HepG2 (cell line): ENCODE measurements at regions not wholly inside any gene's neighbourhood (a gene's known extent, or its start where the extent isn't known, plus 50 kb on each side); places are given as distances from the start of the nearest gene placed in this dataset.

Experiments used
- ATAC-seq: fragments of 200-7000 bp; cut with Tn5 transposase; 3 replicates; pipeline ENCODE4 v1.9.1; 2020; ENCODE audit warnings: mild to moderate bottlenecking, moderate library complexity
- BruUV-seq: library from RNA; stranded (reverse); fragments of 400-500 nt; replicated peaks from 2 replicates; lab custom pipeline; 2021; lab: Mats Ljungman, UMichigan
- CTCF ChIA-PET: fragments of 300-600 bp; formaldehyde crosslinking; extraction: SDS; loops from one replicate; lab custom pipeline; 2021; ENCODE audit warnings: low total read pairs, inconsistent platforms, low intra/inter-chr PET ratio; lab: Yijun Ruan, JAX
- POLR2A ChIA-PET: fragments of 350-600 bp; sonication (Branson Sonifier 250); formaldehyde crosslinking; loops from one replicate; lab custom pipeline; 2020; ENCODE audit warnings: antibody characterized with exemption, inconsistent platforms; lab: Yijun Ruan, JAX
- DNase-seq: peaks from one replicate; pipeline ENCODE4 v3.0.0-alpha.2; 2015; ENCODE audit warnings: low spot score
- FAIRE-seq: peaks from 3 replicates; lab custom pipeline; 2011; peaks lifted over from hg19 to GRCh38; lab: Jason Lieb, UNC
- H2AFZ ChIP-seq: one replicate; pipeline ENCODE4 v1.6.1; 2011; ENCODE audit warnings: low read length, inconsistent platforms
- H3K27ac ChIP-seq: fragments of 300-600 bp; 3 replicates; pipeline ENCODE4 v1.8.0; 2011; ENCODE audit warnings: mixed run types, mild to moderate bottlenecking, mixed read lengths, low read length, inconsistent platforms; ENCODE audit not compliant: insufficient read depth; ENCODE audit errors: extremely low read length
- H3K27me3 ChIP-seq, 2 experiments: fragments of 200-600 bp in 1 of 2; 2 replicates in 1 of 2; 3 replicates in 1 of 2; pipeline versions ENCODE4 v1.6.0 to v1.8.0; 2011; ENCODE audit warnings: low read length in 2 of 2, mild to moderate bottlenecking in 2 of 2, moderate library complexity in 2 of 2, inconsistent platforms in 1 of 2; ENCODE audit not compliant: insufficient read depth in 2 of 2, control insufficient read depth in 1 of 2
- H3K36me3 ChIP-seq, 2 experiments: fragments of 200-600 bp in 1 of 2; replicated peaks in 1 of 2; 2 replicates in 1 of 2; 3 replicates in 1 of 2; pipeline versions ENCODE4 v1.5.1 to v1.8.0; 2011; ENCODE audit warnings: low read length in 2 of 2, inconsistent platforms in 1 of 2; ENCODE audit not compliant: insufficient read depth in 2 of 2, control insufficient read depth in 1 of 2
- H3K4me1 ChIP-seq: 2 replicates; pipeline ENCODE4 v1.5.1; 2012; ENCODE audit warnings: low read length, inconsistent platforms; ENCODE audit not compliant: insufficient read depth
- H3K4me2 ChIP-seq: 2 replicates; pipeline ENCODE4 v1.6.0; 2011; ENCODE audit warnings: low read depth, low read length, inconsistent platforms
- H3K4me3 ChIP-seq, 3 experiments: fragments of 200-600 bp in 1 of 3; sonication (generic), shearing (Covaris generic) in 1 of 3; replicated peaks in 1 of 3; 2 replicates each; pipeline ENCODE4 v1.5.1; 2011 to 2016; ENCODE audit warnings: low read length in 3 of 3, inconsistent platforms in 2 of 3, low read depth in 2 of 3, mild to moderate bottlenecking in 2 of 3, control low read depth in 1 of 3, mixed read lengths in 1 of 3; ENCODE audit not compliant: insufficient read depth in 1 of 3
- H3K79me2 ChIP-seq: one replicate; pipeline ENCODE4 v1.6.1; 2011; ENCODE audit warnings: low read length, inconsistent platforms; ENCODE audit not compliant: insufficient read depth
- H3K9ac ChIP-seq: 2 replicates; pipeline ENCODE4 v1.6.0; 2011; ENCODE audit warnings: mild to moderate bottlenecking, low read depth, low read length, inconsistent platforms; ENCODE audit not compliant: insufficient read depth
- H3K9me3 ChIP-seq: 2 replicates; pipeline ENCODE4 v1.5.1; 2012; ENCODE audit warnings: mild to moderate bottlenecking, low read length
- H4K20me1 ChIP-seq: 2 replicates; pipeline ENCODE4 v1.6.0; 2011; ENCODE audit warnings: inconsistent platforms, mild to moderate bottlenecking, low read length, moderate library complexity; ENCODE audit not compliant: insufficient read depth
- HOXA5 ChIP-seq: sonication (generic); formaldehyde crosslinking; IDR thresholded peaks from 2 replicates; pipeline ENCODE4 v1.4.0; 2020; ENCODE audit warnings: missing genetic modification reagents
- KLF16 ChIP-seq, 2 experiments: sonication (generic) in 1 of 2; formaldehyde crosslinking in 1 of 2; IDR thresholded peaks; 2 replicates each; pipeline versions ENCODE4 v1.6.1 to v1.8.0; 2016 to 2023; ENCODE audit warnings: missing genetic modification reagents in 2 of 2, missing compliant biosample characterization in 1 of 2
- NFE2L2 ChIP-seq: fragments of 150-350 bp; IDR thresholded peaks from 2 replicates; pipeline ENCODE4 v1.6.1; 2014; ENCODE audit warnings: low read length
- THAP11 ChIP-seq: IDR thresholded peaks from 2 replicates; pipeline ENCODE4 v1.6.1; 2016; ENCODE audit warnings: missing biosample characterization, missing genetic modification reagents
- XRCC5 ChIP-seq: fragments of 200-400 bp; formaldehyde crosslinking; optimal IDR thresholded peaks from 2 replicates; pipeline ENCODE3; 2017; ENCODE audit warnings: mild to moderate bottlenecking, low read length
- ZBTB1 ChIP-seq: sonication (generic); formaldehyde crosslinking; IDR thresholded peaks from 2 replicates; pipeline ENCODE4 v1.4.0; 2020; ENCODE audit warnings: missing genetic modification reagents, borderline replicate concordance
- ZNF576 ChIP-seq: sonication (generic); formaldehyde crosslinking; IDR thresholded peaks from 2 replicates; pipeline ENCODE4 v1.4.0; 2020; ENCODE audit warnings: mild to moderate bottlenecking, missing genetic modification reagents
- ZNF670 ChIP-seq: sonication (generic); formaldehyde crosslinking; IDR thresholded peaks from 2 replicates; pipeline ENCODE4 v1.8.0; 2022; ENCODE audit warnings: mild to moderate bottlenecking, missing genetic modification reagents, borderline replicate concordance
- ZNF720 ChIP-seq: sonication (generic); formaldehyde crosslinking; IDR thresholded peaks from 2 replicates; pipeline ENCODE4 v1.4.0; 2020; ENCODE audit warnings: missing genetic modification reagents
- WGBS: methylation state at CpG from one replicate; pipeline ENCODE4 v1.1.6; 2017; ENCODE audit warnings: low lambda C conversion rate; 5-methylcytosine and 5-hydroxymethylcytosine counted together
- in situ Hi-C: cut with HindIII; loops from 2 replicates; pipeline ENCODE4 v1.10.0; 2017; ENCODE audit warnings: low pct_unique_long_range_greater_than_20kb; ENCODE audit not compliant: extremely low pct_ligation_motif_present
- intact Hi-C: fragments of 100-400 bp; cut with micrococcal nuclease; formaldehyde crosslinking; loops from one replicate; pipeline ENCODE4 v1.10.0; 2022; ENCODE audit not compliant: unreplicated experiment
- TF ChIP-seq, protein P1 (sequence below): sonication (generic); formaldehyde crosslinking; IDR thresholded peaks from 2 replicates; pipeline ENCODE4 v1.8.0; 2022; ENCODE audit warnings: missing genetic modification reagents, mild to moderate bottlenecking, borderline replicate concordance
- TF ChIP-seq, protein P2 (sequence below): sonication (generic); formaldehyde crosslinking; IDR thresholded peaks from 2 replicates; pipeline ENCODE4 v1.4.0; 2020; ENCODE audit warnings: missing genetic modification reagents, borderline replicate concordance
- TF ChIP-seq, protein P3 (sequence below): sonication (generic); formaldehyde crosslinking; IDR thresholded peaks from 2 replicates; pipeline ENCODE4 v1.5.0; 2020; ENCODE audit warnings: missing genetic modification reagents

DNA sequence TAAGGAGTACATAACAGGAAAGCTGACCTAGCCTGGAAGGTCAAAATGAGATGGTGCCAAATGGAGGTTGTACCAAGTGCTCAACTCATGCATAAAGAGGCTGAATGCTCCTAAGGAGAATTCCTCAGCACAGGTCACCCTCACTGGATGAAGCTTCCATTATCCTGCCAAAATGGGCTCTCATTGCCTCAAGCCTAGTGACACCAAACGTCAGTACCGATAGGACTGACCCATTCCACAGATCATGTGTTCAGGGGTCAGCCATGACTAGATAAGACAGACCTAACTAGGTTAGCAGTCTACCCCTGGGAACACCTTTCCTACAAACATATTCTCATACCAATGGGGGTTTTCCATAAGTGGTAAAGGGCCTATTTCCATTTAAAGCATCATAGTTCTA is 160.7 kb downstream of the MEX3B start:
- FAIRE-seq = no peak
- no TSS peak for BruUV-seq

More for the DNA sequence above, 160.7 kb downstream of the MEX3B start:
- in situ Hi-C loops (no loop called here), intact Hi-C loops (no loop called here)
- Histone ChIP-seq H3K9me3 (no peaks in the 10 kb centered on the region), H3K4me3 (no peak overlapping the region), H2AFZ (no peak overlapping the region), H4K20me1 (no peaks in the 10 kb centered on the region), H3K4me1 (no peaks in the 10 kb centered on the region), H3K27me3 (no peaks in the 10 kb centered on the region), H3K27ac (no peak overlapping the region), H3K79me2 (no peaks in the 10 kb centered on the region), H3K9ac (no peak overlapping the region), H3K36me3 (no peaks in the 10 kb centered on the region), H3K4me2 (no peak overlapping the region)
- 100% methylated on average over 2 of the region's 2 CpGs for WGBS
- TF ChIP-seq, protein P1, sequence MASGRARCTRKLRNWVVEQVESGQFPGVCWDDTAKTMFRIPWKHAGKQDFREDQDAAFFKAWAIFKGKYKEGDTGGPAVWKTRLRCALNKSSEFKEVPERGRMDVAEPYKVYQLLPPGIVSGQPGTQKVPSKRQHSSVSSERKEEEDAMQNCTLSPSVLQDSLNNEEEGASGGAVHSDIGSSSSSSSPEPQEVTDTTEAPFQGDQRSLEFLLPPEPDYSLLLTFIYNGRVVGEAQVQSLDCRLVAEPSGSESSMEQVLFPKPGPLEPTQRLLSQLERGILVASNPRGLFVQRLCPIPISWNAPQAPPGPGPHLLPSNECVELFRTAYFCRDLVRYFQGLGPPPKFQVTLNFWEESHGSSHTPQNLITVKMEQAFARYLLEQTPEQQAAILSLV (CRISPR knock-in tag) = no peak
- TF ChIP-seq KLF16 (CRISPR knock-in tag; IDR thresholded peaks at IDR 0.05) (no peak), ZBTB1 (CRISPR knock-in tag) (no peak), THAP11 (CRISPR knock-in tag) (no peak), XRCC5 (no peak), ZNF576 (CRISPR knock-in tag) (no peak), ZNF720 (CRISPR knock-in tag) (no peak), NFE2L2 (no peak), ZNF670 (CRISPR knock-in tag) (no peak), HOXA5 (no peak)
- TF ChIP-seq, protein P2, sequence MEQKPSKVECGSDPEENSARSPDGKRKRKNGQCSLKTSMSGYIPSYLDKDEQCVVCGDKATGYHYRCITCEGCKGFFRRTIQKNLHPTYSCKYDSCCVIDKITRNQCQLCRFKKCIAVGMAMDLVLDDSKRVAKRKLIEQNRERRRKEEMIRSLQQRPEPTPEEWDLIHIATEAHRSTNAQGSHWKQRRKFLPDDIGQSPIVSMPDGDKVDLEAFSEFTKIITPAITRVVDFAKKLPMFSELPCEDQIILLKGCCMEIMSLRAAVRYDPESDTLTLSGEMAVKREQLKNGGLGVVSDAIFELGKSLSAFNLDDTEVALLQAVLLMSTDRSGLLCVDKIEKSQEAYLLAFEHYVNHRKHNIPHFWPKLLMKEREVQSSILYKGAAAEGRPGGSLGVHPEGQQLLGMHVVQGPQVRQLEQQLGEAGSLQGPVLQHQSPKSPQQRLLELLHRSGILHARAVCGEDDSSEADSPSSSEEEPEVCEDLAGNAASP = no peak
- TF ChIP-seq, protein P3, sequence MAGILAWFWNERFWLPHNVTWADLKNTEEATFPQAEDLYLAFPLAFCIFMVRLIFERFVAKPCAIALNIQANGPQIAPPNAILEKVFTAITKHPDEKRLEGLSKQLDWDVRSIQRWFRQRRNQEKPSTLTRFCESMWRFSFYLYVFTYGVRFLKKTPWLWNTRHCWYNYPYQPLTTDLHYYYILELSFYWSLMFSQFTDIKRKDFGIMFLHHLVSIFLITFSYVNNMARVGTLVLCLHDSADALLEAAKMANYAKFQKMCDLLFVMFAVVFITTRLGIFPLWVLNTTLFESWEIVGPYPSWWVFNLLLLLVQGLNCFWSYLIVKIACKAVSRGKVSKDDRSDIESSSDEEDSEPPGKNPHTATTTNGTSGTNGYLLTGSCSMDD (CRISPR knock-in tag) = no peak
- ATAC-seq = no peak
- POLR2A ChIA-PET = no interaction called here
- CTCF ChIA-PET = no interaction called here
- DNase-seq = no peak
